H1 (cell line): ENCODE measurements at regions not wholly inside any gene's neighbourhood (a gene's known extent, or its start where the extent isn't known, plus 50 kb on each side); places are given as distances from the start of the nearest gene placed in this dataset.

Experiments
- CTCF ChIA-PET: fragments of 300-600 bp; sonication (Branson Sonifier 250); formaldehyde crosslinking; loops from one replicate; lab custom pipeline; 2021; ENCODE audit not compliant: partially characterized antibody; lab: Charles Lee
- POLR2A ChIA-PET: fragments of 300-600 bp; sonication (Branson Sonifier 250); formaldehyde crosslinking; loops from one replicate; lab custom pipeline; 2021; ENCODE audit warnings: inconsistent platforms; ENCODE audit not compliant: partially characterized antibody; lab: Charles Lee
- DNase-seq, 2 experiments: peaks; one replicate each; pipeline versions ENCODE4 v3.0.0 to v3.0.0-alpha.2; 2010 to 2022; ENCODE audit warnings: low spot score in 2 of 2, low read depth in 1 of 2, mixed read lengths in 1 of 2
- FAIRE-seq: peaks from 2 replicates; lab custom pipeline; 2011; peaks lifted over from hg19 to GRCh38; lab: Jason Lieb, UNC
- H2AFZ ChIP-seq: 2 replicates; pipeline ENCODE4 v1.8.1; 2012; ENCODE audit warnings: low read length, inconsistent platforms
- H2AK5ac ChIP-seq: 2 replicates; pipeline ENCODE4 v1.6.1; 2013; ENCODE audit warnings: low read depth, low read length
- H2BK120ac ChIP-seq: replicated peaks from 2 replicates; pipeline ENCODE3; 2013; ENCODE audit warnings: low read depth, low read length, inconsistent platforms
- H2BK12ac ChIP-seq: 2 replicates; pipeline ENCODE4 v1.6.1; 2013; ENCODE audit warnings: low read depth, low read length
- H2BK15ac ChIP-seq: 2 replicates; pipeline ENCODE4 v1.6.1; 2013; ENCODE audit warnings: low read length
- H2BK20ac ChIP-seq: 2 replicates; pipeline ENCODE4 v1.6.1; 2013; ENCODE audit warnings: low read length
- H2BK5ac ChIP-seq: 2 replicates; pipeline ENCODE4 v1.6.1; 2013; ENCODE audit warnings: low read depth, low read length
- H3K14ac ChIP-seq: 2 replicates; pipeline ENCODE4 v1.6.1; 2013; ENCODE audit warnings: inconsistent platforms; ENCODE audit not compliant: insufficient read length
- H3K18ac ChIP-seq: 2 replicates; pipeline ENCODE4 v1.6.1; 2013; ENCODE audit warnings: low read length; ENCODE audit errors: extremely low read depth
- H3K23ac ChIP-seq: 2 replicates; pipeline ENCODE4 v1.6.1; 2013; ENCODE audit warnings: inconsistent platforms; ENCODE audit not compliant: insufficient read length
- H3K23me2 ChIP-seq: 2 replicates; pipeline ENCODE4 v1.6.1; 2013; ENCODE audit warnings: low read depth, low read length
- H3K27ac ChIP-seq: 2 replicates; pipeline ENCODE4 v1.6.1; 2011; ENCODE audit warnings: low read depth, low read length, inconsistent platforms
- H3K27me3 ChIP-seq, 4 experiments: replicated peaks in 1 of 4; 1 replicate in 1 of 4; 2 replicates in 3 of 4; pipeline versions ENCODE4 v1.6.1 to v1.8.1; 2011 to 2013; ENCODE audit warnings: low read length in 3 of 4, mild to moderate bottlenecking in 3 of 4, inconsistent platforms in 2 of 4, mixed read lengths in 2 of 4, moderate library complexity in 1 of 4; ENCODE audit not compliant: control insufficient read depth in 3 of 4, insufficient read depth in 3 of 4; ENCODE audit errors: extremely low read depth in 1 of 4
- H3K36me3 ChIP-seq, 4 experiments: 2 replicates each; pipeline versions ENCODE4 v1.6.1 to v1.8.1; 2011 to 2013; ENCODE audit warnings: mild to moderate bottlenecking in 4 of 4, low read length in 3 of 4, moderate library complexity in 2 of 4, control low read depth in 1 of 4, inconsistent platforms in 1 of 4; ENCODE audit not compliant: insufficient read depth in 4 of 4, control insufficient read depth in 2 of 4
- H3K4ac ChIP-seq: replicated peaks from 2 replicates; pipeline ENCODE3; 2013; ENCODE audit warnings: low read length, low read depth, mixed read lengths, inconsistent platforms; ENCODE audit not compliant: insufficient read length
- H3K4me1 ChIP-seq, 4 experiments: replicated peaks in 1 of 4; 1 replicate in 1 of 4; 2 replicates in 3 of 4; pipeline versions ENCODE4 v1.6.1 to v1.8.1; 2011 to 2013; ENCODE audit warnings: low read length in 3 of 4, inconsistent platforms in 2 of 4, mixed read lengths in 1 of 4; ENCODE audit not compliant: insufficient read depth in 4 of 4, control insufficient read depth in 3 of 4
- H3K4me2 ChIP-seq, 2 experiments: 2 replicates each; pipeline versions ENCODE4 v1.6.1 to v1.8.1; 2011 to 2013; ENCODE audit warnings: low read depth in 2 of 2, low read length in 2 of 2, control low read depth in 1 of 2, inconsistent platforms in 1 of 2, mild to moderate bottlenecking in 1 of 2; ENCODE audit not compliant: insufficient read depth in 1 of 2
- H3K4me3 ChIP-seq, 4 experiments: fragments of 200-600, 300-600 bp in 1 of 4; sonication (generic), shearing (Covaris generic), sonication (Bioruptor Twin) in 1 of 4; 2 replicates each; pipeline versions ENCODE4 v1.5.1 to v1.8.1; 2011 to 2016; ENCODE audit warnings: low read length in 4 of 4, low read depth in 3 of 4, control low read depth in 2 of 4, inconsistent platforms in 2 of 4, mild to moderate bottlenecking in 2 of 4, mixed read lengths in 1 of 4, moderate library complexity in 1 of 4; ENCODE audit not compliant: insufficient read depth in 2 of 4; ENCODE audit errors: extremely low read depth in 1 of 4
- H3K56ac ChIP-seq: replicated peaks from 2 replicates; pipeline ENCODE3; 2013; ENCODE audit warnings: low read depth, mild to moderate bottlenecking, mixed read lengths, low read length, inconsistent platforms; ENCODE audit not compliant: insufficient read length
- H3K79me1 ChIP-seq: 2 replicates; pipeline ENCODE4 v1.6.1; 2013; ENCODE audit warnings: low read depth, low read length, control low read depth
- H3K79me2 ChIP-seq, 2 experiments: 2 replicates each; pipeline versions ENCODE4 v1.6.1 to v1.8.1; 2012 to 2013; ENCODE audit warnings: low read length in 2 of 2, mild to moderate bottlenecking in 2 of 2, inconsistent platforms in 1 of 2; ENCODE audit not compliant: insufficient read depth in 2 of 2, control insufficient read depth in 1 of 2
- H3K9ac ChIP-seq, 4 experiments: replicated peaks in 1 of 4; 1 replicate in 1 of 4; 2 replicates in 3 of 4; pipeline versions ENCODE4 v1.6.1 to v1.8.1; 2011 to 2013; ENCODE audit warnings: low read depth in 3 of 4, low read length in 3 of 4, control low read depth in 2 of 4, mild to moderate bottlenecking in 2 of 4, moderate library complexity in 2 of 4, inconsistent platforms in 1 of 4; ENCODE audit errors: extremely low read depth in 1 of 4
- H3K9me3 ChIP-seq, 2 experiments: 2 replicates each; pipeline versions ENCODE4 v1.6.1 to v1.8.1; 2012 to 2013; ENCODE audit warnings: mild to moderate bottlenecking in 2 of 2, moderate library complexity in 2 of 2, control low read depth in 1 of 2, inconsistent platforms in 1 of 2, low read depth in 1 of 2, low read length in 1 of 2, mixed read lengths in 1 of 2; ENCODE audit not compliant: insufficient read depth in 2 of 2
- H4K20me1 ChIP-seq, 2 experiments: replicated peaks in 1 of 2; 2 replicates each; pipeline versions ENCODE3 to v1.8.1; 2011 to 2013; ENCODE audit warnings: inconsistent platforms in 2 of 2, low read length in 2 of 2, mild to moderate bottlenecking in 1 of 2; ENCODE audit not compliant: insufficient read depth in 2 of 2, control insufficient read depth in 1 of 2
- H4K5ac ChIP-seq: 2 replicates; pipeline ENCODE4 v1.6.1; 2013; ENCODE audit warnings: low read length, low read depth, mixed read lengths, inconsistent platforms; ENCODE audit not compliant: insufficient read length
- H4K8ac ChIP-seq: 2 replicates; pipeline ENCODE4 v1.8.0; 2013; ENCODE audit warnings: mild to moderate bottlenecking, moderate library complexity, low read length, inconsistent platforms; ENCODE audit not compliant: insufficient read depth; ENCODE audit errors: extremely low read depth
- H4K91ac ChIP-seq: replicated peaks from 2 replicates; pipeline ENCODE3; 2013; ENCODE audit warnings: low read length, mixed read lengths, inconsistent platforms; ENCODE audit not compliant: insufficient read length
- GTF2F1 ChIP-seq: IDR thresholded peaks from 2 replicates; pipeline ENCODE4 v1.6.1; 2012; ENCODE audit warnings: low read depth, low read length, improper control_type of control experiment, borderline replicate concordance
- NANOG ChIP-seq: IDR thresholded peaks from 2 replicates; pipeline ENCODE4 v1.6.1; 2011; ENCODE audit warnings: low read length, low read depth, mild to moderate bottlenecking, inconsistent platforms; ENCODE audit not compliant: insufficient read depth, poor library complexity, severe bottlenecking
- WGBS, 2 experiments: shearing (Covaris generic) in 1 of 2; methylation state at CpG; one replicate each; pipeline versions ENCODE4 v1.1.6 to v1.1.7; 2013 to 2015; ENCODE audit warnings: low lambda C conversion rate in 2 of 2, mixed read lengths in 2 of 2, inconsistent platforms in 1 of 2, low coverage in 1 of 2, missing lambda C conversion rate in 1 of 2; ENCODE audit not compliant: insufficient replicate concordance in 2 of 2, insufficient coverage in 1 of 2, insufficient read length in 1 of 2; ENCODE audit errors: extremely low coverage in 1 of 2, missing lambda C conversion rate in 1 of 2; 5-methylcytosine and 5-hydroxymethylcytosine counted together
- TF ChIP-seq, protein P1 (sequence below): IDR thresholded peaks from 2 replicates; pipeline ENCODE4 v1.6.1; 2012; ENCODE audit warnings: low read length, inconsistent platforms
- TF ChIP-seq, protein P2 (sequence below), 3 experiments: IDR thresholded peaks; 1 replicate in 2 of 3; 2 replicates in 1 of 3; pipeline versions ENCODE4 v1.5.1 to v1.6.1; 2011; ENCODE audit warnings: low read length in 3 of 3, mild to moderate bottlenecking in 3 of 3, inconsistent platforms in 2 of 3, low read depth in 1 of 3, moderate library complexity in 1 of 3; ENCODE audit not compliant: insufficient read depth in 1 of 3; ENCODE audit errors: control extremely low read depth in 1 of 3

DNA sequence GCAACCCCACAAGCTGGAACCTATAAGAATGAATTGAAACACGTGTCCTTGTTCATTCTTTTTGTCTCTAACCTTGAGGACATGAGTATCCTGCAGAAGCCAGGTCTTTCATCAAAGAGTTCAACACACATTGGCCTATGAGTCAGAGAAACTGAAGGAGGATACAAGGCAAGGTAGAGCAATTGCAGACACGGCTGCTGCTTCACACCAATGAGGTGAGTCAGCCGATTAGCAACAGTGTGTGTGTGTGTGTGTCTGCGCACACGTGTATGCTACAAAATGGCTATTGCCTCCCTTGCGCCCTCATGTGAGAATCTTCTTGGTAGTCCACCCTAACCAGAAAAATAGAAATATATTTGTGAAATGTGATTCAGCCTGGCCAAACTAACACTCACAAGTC, 1477.7 kb upstream of the IGFBP7 start:
- Histone ChIP-seq H3K4me1 (no peaks in the 10 kb centered on the region), H3K9me3 (peaks cover 5 to 8% of the 10 kb centered on the region in 2 experiments; a peak in 1 of 4 replicates), H3K4ac (no peak overlapping the region), H4K5ac (no peak overlapping the region), H4K91ac (no peak overlapping the region), H3K79me1 (no peaks in the 10 kb centered on the region), H2BK120ac (peak overlapping the region; percentile 51), H3K4me3 (no peak overlapping the region), H2BK20ac (no peak overlapping the region), H3K4me2 (no peak overlapping the region), H3K23ac (no peak overlapping the region), H2AFZ (no peak overlapping the region), H3K9ac (no peak overlapping the region), H4K8ac (no peak overlapping the region), H3K79me2 (no peaks in the 10 kb centered on the region), H4K20me1 (no peaks in the 10 kb centered on the region), H3K27ac (no peak overlapping the region), H3K18ac (no peak overlapping the region), H3K23me2 (no peaks in the 10 kb centered on the region), H3K14ac (no peak overlapping the region), H2BK12ac (no peak overlapping the region), H3K56ac (no peak overlapping the region), H2BK5ac (no peak overlapping the region), H3K27me3 (no peaks in the 10 kb centered on the region), H2AK5ac (no peak overlapping the region), H2BK15ac (no peak overlapping the region), H3K36me3 (no peaks in the 10 kb centered on the region; a peak in 2 of 8 replicates)
- ChIA-PET POLR2A (no interaction called here), CTCF (interaction anchor here (1.0 kb wide), 1 partner anchor 340 kb away, joined by 3 read pairs; no protein-coding TSS in a partner anchor)
- TF ChIP-seq GTF2F1 (no peak), NANOG (no peak)
- TF ChIP-seq, protein P1, sequence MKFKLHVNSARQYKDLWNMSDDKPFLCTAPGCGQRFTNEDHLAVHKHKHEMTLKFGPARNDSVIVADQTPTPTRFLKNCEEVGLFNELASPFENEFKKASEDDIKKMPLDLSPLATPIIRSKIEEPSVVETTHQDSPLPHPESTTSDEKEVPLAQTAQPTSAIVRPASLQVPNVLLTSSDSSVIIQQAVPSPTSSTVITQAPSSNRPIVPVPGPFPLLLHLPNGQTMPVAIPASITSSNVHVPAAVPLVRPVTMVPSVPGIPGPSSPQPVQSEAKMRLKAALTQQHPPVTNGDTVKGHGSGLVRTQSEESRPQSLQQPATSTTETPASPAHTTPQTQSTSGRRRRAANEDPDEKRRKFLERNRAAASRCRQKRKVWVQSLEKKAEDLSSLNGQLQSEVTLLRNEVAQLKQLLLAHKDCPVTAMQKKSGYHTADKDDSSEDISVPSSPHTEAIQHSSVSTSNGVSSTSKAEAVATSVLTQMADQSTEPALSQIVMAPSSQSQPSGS = no peak
- TF ChIP-seq, protein P2, sequence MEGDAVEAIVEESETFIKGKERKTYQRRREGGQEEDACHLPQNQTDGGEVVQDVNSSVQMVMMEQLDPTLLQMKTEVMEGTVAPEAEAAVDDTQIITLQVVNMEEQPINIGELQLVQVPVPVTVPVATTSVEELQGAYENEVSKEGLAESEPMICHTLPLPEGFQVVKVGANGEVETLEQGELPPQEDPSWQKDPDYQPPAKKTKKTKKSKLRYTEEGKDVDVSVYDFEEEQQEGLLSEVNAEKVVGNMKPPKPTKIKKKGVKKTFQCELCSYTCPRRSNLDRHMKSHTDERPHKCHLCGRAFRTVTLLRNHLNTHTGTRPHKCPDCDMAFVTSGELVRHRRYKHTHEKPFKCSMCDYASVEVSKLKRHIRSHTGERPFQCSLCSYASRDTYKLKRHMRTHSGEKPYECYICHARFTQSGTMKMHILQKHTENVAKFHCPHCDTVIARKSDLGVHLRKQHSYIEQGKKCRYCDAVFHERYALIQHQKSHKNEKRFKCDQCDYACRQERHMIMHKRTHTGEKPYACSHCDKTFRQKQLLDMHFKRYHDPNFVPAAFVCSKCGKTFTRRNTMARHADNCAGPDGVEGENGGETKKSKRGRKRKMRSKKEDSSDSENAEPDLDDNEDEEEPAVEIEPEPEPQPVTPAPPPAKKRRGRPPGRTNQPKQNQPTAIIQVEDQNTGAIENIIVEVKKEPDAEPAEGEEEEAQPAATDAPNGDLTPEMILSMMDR (IDR thresholded peaks at IDR 0.05; ENCODE audit: control extremely low read depth in 1 of 3, insufficient read depth in 1 of 3, low read depth in 1 of 3, low read length in 3 of 3) = no peak
- DNase-seq = no peak
- FAIRE-seq = no peak
- WGBS, 2 experiments = 91% methylated on average over 6 of the region's 6 CpGs; no CpG with 5 or more reads in 1 of the 2 experiments
